TTC549 (cell line): ENCODE measurements at regions not wholly inside any gene's neighbourhood (a gene's known extent, or its start where the extent isn't known, plus 50 kb on each side); places are given as distances from the start of the nearest gene placed in this dataset.

Source experiments
- FAIRE-seq: peaks from 2 replicates; lab custom pipeline; 2012; peaks lifted over from hg19 to GRCh38; lab: Jason Lieb, UNC

DNA sequence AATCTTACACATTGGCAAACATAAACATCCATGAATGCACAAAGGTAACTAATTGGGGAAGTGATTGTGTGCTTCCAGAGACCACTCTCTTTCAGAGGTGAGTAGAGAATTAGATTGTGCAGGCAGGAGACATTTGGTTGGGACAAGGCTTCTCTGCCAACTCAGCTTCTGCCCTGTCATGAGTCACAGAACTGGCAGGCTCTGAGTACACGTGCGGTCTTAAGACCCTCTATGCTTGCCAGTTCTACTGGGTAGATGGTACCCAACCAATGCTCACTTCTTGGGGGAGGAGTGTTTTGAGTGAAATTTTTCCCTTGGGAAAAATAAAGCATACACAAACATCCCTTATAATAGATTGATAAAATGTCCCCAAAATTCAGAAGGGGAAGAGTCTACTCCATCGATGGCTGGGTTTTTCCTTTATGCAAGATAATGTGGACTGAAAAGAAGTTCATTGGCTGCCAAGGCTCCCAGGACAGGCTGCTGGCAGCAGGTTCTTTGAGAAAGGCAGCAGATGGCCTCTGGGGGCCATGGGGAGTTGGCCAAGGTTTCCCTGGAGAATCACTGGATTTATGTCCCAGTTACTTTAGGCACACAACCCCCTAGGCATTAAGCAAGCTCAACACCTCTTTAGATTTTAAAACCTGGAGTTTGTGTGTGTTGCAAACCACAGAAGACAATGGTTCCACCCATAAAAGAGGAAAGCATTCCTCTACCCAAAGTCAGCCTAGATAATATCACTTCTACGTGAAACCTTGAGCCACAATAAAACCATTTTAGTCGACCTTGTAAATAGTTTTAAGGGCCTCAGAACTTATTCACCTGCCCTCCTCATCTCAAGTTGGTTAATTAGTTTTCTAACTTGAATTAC lies 417.0 kb downstream of the TXNL1 start:
- no peak for FAIRE-seq

DNA sequence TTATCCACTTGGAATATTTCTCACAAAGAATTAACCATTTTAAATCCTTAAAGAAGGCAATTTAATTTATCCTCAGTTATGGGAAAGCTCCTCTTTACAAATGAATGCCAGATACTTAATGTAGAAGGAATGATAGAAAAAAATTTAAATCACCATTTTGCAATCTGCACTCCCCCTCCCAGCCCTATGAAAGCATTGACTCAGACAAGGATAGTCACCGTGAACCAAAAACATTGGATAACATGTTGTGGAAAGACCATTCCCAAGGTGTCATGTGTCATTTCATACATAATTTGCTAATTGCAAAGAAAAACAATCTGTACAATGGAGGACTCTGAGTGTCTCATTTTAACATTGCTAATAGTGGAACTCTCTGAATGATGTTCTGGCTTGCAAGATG lies 421.0 kb downstream of the TXNL1 start:
- FAIRE-seq, result no peak

DNA sequence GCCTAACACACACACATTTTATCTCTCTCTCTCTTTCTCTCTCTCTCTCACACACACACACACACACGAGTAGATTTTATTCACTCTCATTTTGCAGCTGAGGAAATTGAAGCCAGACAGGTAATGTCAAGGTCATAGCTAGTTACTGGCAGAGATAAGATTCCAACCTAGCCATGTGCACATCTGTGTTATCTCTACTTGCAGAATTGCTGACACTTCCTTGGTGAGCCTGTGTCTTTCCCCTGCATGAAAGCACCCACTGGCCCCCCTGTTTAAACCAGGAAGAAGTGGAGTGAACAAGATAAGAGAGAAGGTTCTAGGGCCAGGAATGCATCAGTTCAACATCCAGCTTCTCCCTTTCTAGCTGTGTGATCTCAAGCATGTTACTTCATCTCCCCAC lies 423.7 kb downstream of the TXNL1 start:
- no peak for FAIRE-seq

DNA sequence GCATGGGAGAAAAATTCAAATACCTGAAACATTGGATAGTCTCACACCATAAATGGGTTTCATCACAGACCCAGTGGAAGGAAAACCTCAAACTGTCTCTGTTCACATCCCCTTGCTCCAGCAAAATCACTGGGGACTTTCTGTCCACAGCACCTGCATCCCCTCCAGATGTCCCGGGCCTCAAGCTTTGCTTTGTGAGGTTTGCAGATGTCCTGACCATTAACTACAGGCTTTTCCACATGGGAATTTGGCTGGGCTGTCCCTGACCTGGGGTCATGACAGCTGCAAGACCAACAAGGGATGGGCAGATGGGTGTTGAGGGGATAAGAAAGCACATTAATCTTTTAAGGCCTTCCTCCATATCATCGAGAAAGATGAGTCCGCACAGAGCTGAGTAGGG lies 427.9 kb downstream of the TXNL1 start:
- FAIRE-seq, result no peak

DNA sequence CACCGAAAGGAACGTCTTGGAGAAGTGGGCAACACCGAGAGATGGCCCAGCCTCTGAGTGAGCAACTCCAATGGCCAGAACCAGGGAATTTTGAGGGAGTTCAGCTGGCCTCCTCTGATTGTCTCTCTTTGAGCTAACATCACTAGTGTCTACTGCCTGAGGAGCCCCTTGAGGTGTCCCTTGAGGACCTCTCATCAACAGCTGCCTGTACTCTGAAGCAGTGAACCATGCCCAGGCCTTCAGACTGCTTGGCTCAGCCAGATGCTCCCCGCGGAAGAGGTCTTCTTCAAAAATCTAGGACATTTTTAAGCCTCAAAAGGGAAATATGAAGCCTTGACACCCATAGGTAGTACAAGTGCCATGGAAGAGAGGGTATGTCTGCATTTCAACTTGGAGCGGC lies 430.4 kb downstream of the TXNL1 start:
- FAIRE-seq, result no peak

DNA sequence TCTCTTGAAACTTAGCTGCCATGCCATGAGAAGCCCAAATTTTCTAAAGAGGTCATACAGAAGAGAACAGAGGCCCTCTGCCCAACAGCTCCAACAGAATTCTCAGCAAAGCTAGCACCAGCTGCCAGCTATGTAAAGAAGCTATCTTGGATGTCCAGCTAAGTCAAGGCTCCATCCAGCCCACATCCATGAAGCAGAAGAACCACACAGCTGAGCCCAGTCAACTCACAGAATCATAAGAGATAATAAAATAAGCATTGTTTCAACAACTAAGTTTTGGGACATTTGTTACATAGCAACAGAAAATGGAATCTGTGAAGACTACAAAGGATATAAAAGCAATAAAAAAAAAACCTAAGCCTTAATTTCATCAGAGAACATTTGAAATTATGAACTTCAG lies 434.3 kb downstream of the TXNL1 start:
- FAIRE-seq, result no peak

DNA sequence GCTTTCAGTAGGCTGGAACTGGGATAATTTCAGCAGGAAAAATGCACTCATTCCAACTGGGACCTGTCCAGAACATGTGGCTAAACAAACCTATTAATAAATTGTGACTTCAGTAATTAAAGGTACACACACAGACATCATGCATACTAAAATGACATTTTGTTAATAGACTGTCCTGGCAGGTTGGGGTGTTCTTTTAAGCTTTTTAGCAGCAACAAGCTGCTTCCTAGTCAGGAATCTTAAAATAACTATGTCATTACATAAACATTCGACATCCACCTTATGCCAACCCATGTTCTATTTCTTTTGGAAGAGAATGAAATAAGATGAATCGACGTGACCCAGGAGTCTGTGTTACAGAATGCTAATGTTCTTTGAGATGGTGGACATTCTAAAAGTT lies 435.7 kb downstream of the TXNL1 start:
- no peak for FAIRE-seq

DNA sequence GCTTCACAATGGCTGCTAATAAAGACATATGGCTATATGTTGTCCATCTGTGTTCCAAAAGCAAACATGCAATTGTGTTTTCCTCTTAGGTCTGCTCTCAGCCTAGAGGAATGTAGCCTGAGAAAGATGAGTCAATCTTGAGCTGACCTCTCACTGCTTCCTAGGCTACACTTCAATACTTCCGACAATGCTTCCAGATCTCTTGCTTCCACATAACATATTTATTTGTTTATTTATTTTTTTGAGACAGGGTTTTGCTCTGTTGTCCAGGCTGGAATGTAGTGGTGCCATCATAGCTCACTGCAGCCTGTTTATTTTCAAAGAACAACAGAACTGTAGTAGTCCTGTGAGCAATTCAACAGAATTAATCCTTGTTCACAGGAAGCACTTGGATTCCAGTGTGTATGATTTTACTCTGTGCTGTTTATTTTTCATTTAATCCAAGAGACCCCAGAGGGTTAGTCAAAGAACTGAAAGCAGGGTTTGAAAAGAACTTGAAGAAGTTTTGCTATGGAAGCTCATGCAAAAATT lies 437.9 kb downstream of the TXNL1 start:
- FAIRE-seq, result no peak

DNA sequence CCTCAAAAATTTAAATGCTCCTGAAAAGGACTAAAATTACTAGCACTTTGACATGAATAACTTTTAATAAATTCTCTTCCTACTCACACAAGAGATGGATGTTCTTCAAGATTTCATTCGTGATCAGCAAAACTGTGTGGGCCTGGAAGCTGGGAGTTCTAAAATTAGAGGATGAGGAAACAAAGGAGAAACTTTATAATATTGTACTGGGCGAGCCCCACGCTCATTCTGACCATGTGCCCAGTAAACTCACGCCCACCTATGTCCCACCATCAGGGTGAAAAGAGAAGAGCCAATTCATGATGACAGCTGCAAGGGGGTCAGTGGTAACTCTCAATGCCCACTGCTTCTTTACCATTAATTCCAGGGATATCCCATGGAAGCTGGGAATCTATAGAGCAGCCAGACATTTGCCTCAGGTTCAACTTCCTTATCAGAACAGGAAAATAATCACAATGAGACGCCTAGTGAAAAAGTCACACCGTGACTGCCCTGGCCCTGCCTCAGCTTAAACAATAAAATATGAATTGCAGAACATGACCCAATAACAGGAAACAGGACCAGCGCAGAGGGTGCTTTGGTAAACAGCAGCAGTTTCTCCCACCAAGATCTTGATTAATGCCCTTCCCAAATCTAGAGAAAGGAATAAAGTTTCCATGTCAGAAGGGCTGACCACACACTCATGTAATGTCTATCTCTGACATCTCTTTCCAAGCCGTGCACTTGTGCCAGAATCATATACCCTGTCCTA lies 438.6 kb downstream of the TXNL1 start:
- FAIRE-seq, result no peak

DNA sequence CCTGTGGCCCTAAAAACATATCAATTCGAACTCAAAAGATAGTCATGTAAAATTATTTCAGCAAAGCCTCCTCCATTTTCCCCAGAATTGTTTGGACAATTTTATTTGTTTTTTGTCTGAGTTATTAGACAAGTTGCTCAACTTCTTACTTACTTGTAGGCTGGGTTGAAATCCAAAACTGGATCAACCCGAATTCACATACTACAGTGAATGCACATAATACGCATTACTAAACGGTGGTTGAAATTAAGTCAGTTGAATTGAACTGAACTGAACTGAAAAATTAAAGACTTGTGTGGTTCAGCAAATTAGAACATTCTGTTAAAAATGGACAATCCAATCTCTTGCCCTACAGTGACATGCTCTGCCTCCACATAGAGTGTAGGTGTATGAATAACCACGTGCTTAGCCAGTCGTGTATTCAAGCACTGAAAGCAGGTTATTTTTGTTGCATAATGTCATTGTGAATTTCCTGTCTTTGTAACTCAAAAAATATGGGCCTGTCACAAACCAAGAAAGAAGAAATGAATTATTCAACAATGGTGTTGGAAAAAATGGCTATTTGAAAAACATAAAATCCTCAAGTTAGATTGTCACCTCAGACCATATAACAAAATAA lies 441.0 kb downstream of the TXNL1 start:
- FAIRE-seq, result no peak

DNA sequence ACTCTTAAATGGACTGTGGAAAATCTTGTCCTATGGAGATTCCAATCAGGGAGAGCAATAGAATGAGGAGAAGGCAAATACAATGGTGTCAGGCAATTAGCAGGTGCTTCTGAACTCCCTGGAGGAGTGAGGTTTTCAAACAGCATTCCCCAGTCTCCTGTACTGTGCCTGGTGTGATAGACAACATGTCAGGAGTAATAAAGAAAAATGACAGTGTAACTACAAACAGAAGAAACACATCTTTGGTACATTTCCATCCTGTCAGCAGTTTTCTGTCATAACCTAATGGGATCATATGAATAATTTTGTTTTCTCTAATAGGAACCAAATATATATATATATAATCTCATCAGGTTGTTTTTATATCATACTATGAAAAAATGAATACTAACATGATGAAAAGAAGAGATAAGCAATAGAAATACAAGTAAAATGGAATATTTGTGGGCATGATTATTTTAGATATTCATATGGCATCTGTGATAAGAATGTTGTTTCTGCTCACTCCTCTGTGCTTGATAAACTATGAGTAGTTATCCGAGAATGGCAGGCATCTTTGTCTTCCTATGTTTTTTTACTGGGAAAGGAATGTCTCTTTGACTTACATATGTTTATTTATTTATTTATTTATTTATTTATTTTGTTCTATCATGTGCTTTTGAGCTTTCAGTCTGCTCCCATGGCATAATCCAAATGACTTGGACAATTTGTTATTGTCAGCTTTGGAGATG lies 441.7 kb downstream of the TXNL1 start:
- no peak for FAIRE-seq

DNA sequence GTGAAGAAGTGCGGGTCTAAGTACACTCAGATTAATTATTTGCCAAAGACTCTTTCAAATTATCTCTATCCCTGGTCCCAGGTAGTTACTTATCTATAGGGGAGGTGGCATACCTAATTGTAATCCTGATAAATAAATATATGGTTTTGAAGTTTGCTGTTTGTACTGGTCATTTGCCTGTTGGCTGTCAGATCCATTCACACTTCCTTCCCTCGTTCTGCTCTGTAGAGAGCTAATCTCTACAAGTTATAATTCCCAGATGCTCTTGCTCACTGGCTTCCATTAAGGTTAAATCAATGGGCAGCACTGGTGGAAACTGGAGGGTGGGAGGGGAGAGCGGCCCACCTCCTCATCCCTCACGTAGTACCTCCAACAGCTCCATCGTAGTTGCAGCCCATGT lies 447.1 kb downstream of the TXNL1 start:
- FAIRE-seq, result no peak

DNA sequence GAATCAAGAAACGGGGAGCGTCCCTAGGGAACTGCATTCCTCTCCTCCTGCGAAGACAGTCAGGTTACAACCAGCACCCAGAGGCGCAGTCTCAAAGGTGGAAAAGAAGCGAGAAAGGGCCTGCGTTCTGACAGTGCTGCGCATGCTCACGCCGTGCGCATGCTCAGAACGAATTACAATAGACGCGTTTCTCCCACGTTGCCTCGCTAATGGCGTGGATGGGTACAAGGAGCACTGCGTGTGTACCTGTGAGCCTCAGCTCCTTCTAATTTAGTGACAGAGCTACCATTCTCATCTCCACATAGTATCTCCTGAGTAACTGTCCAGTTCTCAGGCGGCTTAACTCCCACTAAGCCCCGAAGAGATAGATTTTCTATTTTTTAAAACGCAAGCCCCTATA lies 448.8 kb downstream of the TXNL1 start:
- no peak for FAIRE-seq

DNA sequence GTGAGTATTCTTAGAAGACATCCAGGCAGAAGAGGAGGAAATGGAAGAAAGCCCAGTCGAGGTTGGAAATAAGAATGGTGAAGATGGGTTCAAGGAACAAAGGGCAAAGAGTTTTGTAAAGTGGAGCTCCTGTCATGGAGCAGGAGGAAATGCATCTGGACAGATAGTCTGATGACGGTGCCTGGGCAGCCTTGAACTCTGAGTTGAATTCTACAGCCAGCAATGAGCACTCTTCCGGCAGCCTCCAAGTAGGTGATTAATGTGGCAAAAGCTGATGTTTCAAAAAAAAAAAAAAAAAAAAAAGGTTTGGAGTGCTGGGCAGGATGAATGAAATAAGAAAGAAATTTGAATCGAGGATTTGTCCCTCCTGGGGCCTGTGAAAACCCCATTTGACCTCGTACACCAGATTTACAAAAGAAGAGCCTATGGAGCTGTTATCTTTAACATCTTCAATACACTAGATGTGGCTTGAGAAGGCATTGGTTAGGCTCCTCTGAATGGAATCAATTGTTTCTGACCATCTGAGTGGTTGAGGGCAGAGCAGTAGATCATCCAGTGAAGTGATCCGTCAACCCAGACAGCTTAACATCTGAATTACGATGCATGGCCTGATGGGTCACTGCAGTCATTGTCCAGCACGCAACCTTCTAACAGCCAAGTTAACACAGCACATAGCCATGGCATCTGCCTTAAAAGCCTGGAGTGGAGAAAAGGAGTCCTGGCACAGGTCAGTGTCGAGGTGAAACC lies 449.7 kb downstream of the TXNL1 start:
- no peak for FAIRE-seq

DNA sequence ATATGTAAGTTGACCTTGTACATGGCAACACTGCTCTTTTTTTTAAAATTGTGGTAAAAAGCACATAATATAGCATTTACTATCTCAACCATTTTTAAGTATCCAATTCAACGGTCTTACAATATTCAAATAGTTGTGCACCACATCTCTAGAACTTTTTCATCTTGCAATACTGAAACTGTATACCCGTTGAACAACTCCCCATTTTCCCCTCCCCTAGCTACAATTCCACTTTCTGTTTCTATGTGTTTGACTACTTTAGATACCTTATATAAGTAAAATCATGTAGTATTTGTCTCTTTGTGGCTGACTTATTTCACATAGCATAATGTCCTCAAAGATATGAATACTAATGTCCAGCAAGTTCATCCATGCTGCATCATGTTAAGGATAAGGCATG lies 452.1 kb downstream of the TXNL1 start:
- FAIRE-seq, result no peak

DNA sequence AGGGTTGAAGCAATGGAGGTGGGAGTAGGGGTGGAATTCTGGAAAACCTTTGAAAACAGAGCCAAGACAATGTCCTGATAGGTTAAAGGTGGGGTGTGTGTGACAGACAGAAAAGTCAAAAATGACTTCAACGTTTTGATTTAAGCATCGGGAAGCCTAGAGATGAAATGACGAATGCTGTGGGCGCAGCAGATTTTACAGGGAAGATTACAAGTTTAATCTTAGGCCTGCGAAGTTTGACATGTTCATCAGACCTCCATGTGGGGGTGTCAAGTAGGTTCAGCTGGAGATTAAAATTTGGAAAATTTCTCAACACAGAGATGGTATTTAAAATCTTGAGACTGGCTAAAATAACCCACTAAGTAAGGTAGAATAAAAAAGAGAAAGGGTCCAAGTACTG lies 453.3 kb downstream of the TXNL1 start:
- no peak for FAIRE-seq

DNA sequence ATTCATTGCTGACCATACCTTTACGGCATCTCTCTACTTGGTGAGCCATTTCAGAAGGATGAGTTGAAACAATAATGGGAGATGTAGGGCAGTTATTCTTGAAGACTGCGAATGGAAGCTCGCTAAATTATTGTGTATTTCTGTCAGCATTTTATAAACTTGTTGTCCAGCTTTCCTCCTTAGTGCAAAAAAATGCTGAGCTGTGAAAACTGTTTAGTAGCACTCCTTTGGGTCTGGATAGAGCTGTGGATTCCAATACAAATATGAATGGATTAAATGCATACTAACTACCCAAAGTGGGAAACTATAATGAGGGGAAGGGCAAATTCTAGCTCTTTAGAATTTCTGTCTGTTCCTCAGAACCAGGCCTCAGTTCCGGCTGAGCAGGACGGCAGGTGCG lies 461.6 kb downstream of the TXNL1 start:
- FAIRE-seq, result no peak

DNA sequence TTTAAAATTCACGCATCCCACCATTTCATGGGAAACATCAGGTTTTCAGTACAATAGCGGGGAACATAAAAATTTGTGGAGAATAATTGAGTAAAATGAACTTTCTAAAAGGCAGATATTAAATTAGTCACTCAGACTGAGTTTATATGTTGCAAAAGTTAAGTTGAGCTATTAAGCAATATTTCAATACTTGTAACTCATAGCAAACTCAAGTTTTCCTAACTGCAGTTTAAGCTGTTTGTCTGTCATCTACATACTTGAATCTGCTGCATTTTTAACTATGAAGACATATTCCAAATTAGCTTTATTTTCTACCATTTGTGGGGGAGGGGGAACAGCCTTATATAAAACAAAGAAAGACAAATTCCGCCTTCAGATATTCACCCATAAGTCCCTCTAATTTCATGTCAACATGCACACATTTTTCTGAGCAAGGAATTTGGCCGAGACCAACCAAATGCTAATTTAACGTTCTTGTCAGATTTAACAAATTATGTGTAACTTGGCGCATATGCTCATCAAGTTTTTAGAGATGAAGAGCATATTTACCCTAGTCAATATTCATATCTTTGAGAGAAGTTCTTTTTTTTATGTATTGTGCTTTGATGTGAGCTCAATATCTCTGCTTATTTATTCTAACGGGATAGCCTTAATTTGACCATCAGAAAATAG lies 462.9 kb downstream of the TXNL1 start:
- no peak for FAIRE-seq

DNA sequence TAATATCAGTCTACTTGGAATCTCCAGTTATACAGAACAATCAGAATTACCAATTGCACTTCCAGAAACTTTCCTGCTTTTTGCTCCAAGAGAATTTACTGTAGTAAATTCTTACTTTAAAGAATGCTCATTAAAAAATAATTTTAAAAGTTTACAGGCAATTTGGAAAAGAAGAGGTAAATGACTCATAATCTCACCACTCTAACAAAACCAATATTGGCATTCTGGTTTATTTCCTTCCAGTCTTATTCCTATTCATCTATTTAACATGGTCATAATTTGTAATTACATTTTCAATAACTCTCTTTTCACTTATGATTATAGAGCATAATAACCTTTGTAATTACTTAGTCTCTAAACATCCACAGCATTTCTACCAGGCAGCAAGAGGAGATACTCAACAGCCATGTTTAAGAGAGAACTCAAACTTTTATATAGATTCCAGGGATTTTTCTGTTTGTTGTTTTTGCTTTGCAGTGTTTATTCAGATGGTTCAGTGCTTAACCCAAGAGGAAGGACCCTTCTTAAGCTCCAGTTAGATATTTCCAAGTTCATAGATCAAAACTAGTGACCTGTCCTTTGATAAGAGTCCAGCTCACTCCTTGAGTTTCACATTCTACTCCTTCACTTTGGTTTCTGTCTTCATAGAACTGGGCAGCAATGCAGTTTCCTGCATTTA lies 464.7 kb downstream of the TXNL1 start:
- FAIRE-seq, result no peak

DNA sequence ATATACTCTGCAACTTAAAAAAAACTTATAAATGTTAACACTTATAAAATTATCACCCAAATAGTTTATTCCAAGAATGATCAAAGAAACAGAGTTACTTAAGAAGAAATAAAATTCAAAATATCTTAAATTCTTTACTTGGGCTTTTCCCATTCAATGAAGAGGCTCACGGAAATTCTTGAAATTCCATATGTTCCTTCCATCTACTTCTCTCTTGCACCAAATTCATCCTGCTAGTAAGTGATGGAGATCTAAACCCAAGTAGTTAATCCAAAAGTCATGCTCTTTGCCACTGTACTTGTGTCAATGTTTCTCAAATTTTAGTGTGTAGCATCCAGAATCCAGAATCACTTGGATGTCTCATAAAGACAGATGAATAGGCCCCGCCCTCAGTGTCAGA lies 465.9 kb downstream of the TXNL1 start:
- FAIRE-seq, result no peak

DNA sequence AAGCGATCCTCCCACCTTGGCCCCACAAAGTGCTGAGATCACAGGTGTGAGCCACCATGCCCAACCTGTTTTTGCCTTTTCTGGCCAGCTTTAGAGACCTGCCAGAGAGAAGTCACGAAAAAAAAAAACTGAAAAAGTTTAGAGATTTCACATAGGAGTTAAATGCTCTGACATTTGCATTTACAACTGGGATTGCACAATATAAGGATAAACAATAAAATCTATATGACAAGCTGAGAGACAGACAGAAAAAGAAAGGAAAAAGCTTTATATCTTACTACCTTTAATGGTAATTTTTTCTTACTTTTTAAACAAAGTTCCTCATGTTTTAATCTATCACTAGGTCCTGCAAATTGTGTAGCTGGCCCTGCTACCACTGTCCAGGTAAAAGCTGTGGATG lies 466.5 kb downstream of the TXNL1 start:
- FAIRE-seq, result no peak
